NCI-H1930 (cell line): ENCODE measurements at regions not wholly inside any gene's neighbourhood (a gene's known extent, or its start where the extent isn't known, plus 50 kb on each side); places are given as distances from the start of the nearest gene placed in this dataset.

ENCODE experiments used
- DNase-seq, 2 experiments: peaks; one replicate each; lab custom pipeline; 2025; lab: John Stamatoyannopoulos, UW

GRCh38 chr13:42658019-42658418 lies 84.1 kb downstream of the TNFSF11 start:
- no peak for DNase-seq

GRCh38 chr13:42660333-42660965 lies 86.5 kb downstream of the TNFSF11 start:
- no peak for DNase-seq

GRCh38 chr13:42667638-42668037 lies 93.7 kb downstream of the TNFSF11 start:
- no peak for DNase-seq

GRCh38 chr13:42671502-42671901 lies 97.5 kb downstream of the TNFSF11 start:
- DNase-seq = no peak

- DNase-seq = no peak
Measured at GRCh38 chr13:42673677-42674076, 99.7 kb downstream of the TNFSF11 start.

- DNase-seq = no peak
Measured at GRCh38 chr13:42680748-42681147, 100.6 kb upstream of the FAM216B start.

GRCh38 chr13:42681326-42682100 lies 99.9 kb upstream of the FAM216B start:
- DNase-seq = no peak

GRCh38 chr13:42684226-42684625 lies 97.2 kb upstream of the FAM216B start:
- no peak for DNase-seq

GRCh38 chr13:42685751-42686150 lies 95.6 kb upstream of the FAM216B start:
- DNase-seq = no peak

- no peak for DNase-seq
Measured at GRCh38 chr13:42686165-42686564, 95.2 kb upstream of the FAM216B start.

- no peak for DNase-seq
Measured at GRCh38 chr13:42688821-42689220, 92.6 kb upstream of the FAM216B start.

GRCh38 chr13:42696191-42696590 lies 85.2 kb upstream of the FAM216B start:
- DNase-seq = no peak

GRCh38 chr13:42699912-42700311 lies 81.5 kb upstream of the FAM216B start:
- DNase-seq = no peak

- DNase-seq = no peak
Measured at GRCh38 chr13:42702716-42703115, 78.7 kb upstream of the FAM216B start.

GRCh38 chr13:42703740-42704139 lies 77.6 kb upstream of the FAM216B start:
- DNase-seq = no peak

GRCh38 chr13:42706286-42706685 lies 75.1 kb upstream of the FAM216B start:
- DNase-seq = no peak

- no peak for DNase-seq
Measured at GRCh38 chr13:42707048-42707447, 74.3 kb upstream of the FAM216B start.

GRCh38 chr13:42707586-42707985 lies 73.8 kb upstream of the FAM216B start:
- DNase-seq = no peak

GRCh38 chr13:42708391-42708790 lies 73.0 kb upstream of the FAM216B start:
- DNase-seq = no peak

- no peak for DNase-seq
Measured at GRCh38 chr13:42709276-42709675, 72.1 kb upstream of the FAM216B start.

GRCh38 chr13:42715909-42716308 lies 65.5 kb upstream of the FAM216B start:
- DNase-seq = no peak

- no peak for DNase-seq
Measured at GRCh38 chr13:42717176-42717575, 64.2 kb upstream of the FAM216B start.

GRCh38 chr13:42720113-42720857 lies 61.1 kb upstream of the FAM216B start:
- DNase-seq = peak in 1 of 2 experiments; percentile 60
